GM19395 (cell line): ENCODE measurements at regions not wholly inside any gene's neighbourhood (a gene's known extent, or its start where the extent isn't known, plus 50 kb on each side); places are given as distances from the start of the nearest gene placed in this dataset.

Experiments used
- ATAC-seq: cut with Tn5 transposase; IDR thresholded peaks from one replicate; pipeline ENCODE4 v1.9.1; 2021; ENCODE audit warnings: mild to moderate bottlenecking, moderate library complexity; ENCODE audit not compliant: unreplicated experiment

DNA sequence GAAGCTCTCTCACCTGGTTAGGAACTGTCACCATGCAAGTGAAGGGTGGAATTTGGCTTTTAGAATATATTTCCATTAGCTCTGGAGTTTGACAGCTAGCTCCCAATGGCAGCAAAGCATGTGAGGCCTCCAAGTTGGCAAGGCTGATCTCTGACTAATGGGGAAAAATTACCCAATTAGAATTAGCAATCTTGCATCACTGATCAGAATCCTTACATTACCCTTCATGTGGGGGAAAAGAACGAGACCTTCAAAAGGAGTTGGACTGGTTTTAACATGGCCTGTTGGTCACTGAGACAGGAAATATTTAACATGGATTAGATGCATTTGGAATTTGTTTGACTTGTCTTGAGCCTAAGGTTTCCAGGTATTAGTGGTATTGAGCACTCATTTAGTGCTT is 192.3 kb upstream of the GDNF start:
- ATAC-seq: no peak

DNA sequence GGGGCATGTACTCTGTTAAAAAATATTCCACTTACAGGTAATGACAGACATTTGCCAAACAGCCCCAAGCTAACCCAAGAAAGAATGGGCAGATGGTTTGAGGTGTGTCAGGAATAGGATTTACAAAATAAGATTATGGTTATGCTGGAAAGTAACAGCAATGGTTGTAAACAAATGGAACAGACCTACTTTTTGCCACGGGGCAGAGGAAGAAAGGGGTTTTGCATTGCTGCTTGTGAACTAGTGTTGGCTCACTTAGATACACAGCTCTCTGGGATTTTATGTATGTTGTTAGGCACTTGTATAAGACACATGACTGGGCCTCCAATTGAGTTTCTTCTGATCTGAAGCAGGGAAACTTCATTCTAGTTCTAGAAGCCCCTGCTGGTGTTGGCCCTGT is 191.5 kb upstream of the GDNF start:
- no peak for ATAC-seq

GRCh38 chr5:38029397-38030065 is 189.7 kb upstream of the GDNF start:
- no peak for ATAC-seq

GRCh38 chr5:38023799-38024198 is 184.0 kb upstream of the GDNF start:
- no peak for ATAC-seq

- ATAC-seq: no peak
Observed at GRCh38 chr5:38023371-38023770, 183.5 kb upstream of the GDNF start.

DNA sequence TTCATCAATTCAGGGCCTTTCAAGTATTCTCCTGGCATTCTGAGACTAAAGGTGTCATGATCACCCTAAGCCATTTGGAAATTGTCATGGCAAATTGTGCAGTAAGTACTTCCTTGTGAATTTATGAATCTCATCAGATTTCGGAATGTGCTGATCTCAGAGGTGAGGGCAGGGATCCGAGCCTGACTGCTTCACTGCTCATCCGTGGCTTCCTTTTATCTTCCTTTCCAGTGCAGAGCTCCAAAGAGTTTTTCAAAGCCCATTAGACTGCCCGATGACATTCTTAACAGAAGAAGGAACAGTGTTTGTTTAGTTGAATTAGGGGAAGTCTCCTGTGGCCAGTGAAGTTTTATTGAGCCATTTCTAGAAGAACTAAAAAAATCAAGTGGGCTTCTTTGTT is 182.8 kb upstream of the GDNF start:
- ATAC-seq: no peak

DNA sequence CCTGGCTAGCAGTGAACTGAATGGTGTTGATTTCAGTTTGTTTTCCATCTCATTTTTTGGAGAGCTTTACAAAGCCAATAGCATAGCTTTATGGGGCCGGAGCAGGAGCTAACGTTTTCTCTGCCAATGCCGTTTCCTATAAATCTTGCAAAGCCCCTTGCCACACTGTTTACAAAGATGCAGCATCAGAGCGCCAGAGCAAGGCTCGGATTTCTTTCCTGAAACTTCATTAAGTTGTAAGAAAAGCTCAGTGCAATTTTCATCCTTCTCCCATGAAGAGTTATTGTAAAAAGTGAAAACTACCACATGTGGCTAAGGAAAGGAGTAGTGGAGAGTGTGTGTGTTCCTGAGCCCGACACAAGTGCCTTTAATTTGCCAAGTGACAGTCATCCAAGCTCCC is 178.2 kb upstream of the GDNF start:
- ATAC-seq: no peak

DNA sequence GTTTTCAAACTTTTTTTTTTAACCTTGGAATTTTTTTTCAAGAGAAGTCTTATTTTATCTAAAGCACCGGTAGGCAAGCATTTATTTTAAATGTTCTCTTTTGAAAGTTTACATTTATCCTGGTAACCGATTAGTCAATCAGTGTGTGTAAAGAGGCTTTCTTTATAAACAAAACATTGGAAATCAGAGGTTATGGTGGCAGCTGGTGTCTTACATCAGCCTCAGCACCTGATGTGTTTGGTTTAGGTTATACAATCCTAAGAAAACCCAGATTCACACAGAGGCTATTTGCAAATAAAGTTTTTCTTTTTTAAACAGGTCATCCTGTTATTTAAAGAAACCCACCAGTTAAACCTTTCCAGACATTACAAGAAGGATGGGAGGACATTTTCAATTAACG is 173.3 kb upstream of the GDNF start:
- no peak for ATAC-seq

GRCh38 chr5:38011668-38012188 is 171.9 kb upstream of the GDNF start:
- ATAC-seq: no peak

GRCh38 chr5:38009749-38010358 is 170.0 kb upstream of the GDNF start:
- no peak for ATAC-seq

DNA sequence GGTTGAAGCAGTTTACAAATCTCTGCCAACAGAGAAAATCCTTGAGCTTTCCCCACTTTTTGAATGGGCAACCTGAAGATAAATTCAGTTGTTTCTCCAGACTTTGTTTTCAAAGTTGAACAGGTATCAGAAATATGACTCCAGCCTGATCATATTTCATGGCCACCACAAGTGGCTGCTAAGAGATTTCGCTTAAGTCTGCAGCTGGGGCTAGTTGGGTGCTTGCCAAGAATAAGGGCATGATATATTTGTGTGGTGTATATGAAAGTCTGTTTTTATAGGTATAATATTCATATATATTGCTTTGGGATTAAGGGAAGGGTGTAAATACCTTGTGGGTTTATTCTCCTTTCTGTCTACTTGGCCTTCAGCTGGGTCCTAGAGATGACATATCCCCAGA is 168.4 kb upstream of the GDNF start:
- ATAC-seq: no peak

DNA sequence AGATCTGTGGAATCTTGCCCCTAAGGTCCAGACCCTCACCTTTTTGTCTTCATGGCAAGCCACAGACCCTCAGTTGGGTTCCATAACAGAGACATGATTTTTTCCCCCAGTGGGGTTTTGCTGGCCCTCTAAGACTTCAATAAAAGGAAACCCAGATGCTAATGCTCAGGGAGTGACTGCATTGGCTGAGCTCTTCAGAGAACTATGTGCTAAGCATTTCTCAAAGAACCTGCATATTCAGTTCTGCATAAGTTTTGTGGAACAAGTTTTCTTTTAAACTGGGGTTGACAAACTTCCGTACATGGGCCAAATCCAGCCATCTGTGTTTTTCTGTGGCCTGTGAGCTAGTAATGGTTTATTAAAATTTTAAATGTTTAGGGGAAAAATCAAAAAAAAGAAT is 159.8 kb upstream of the GDNF start:
- ATAC-seq: no peak

GRCh38 chr5:37996918-37997317 is 157.1 kb upstream of the GDNF start:
- ATAC-seq: no peak

DNA sequence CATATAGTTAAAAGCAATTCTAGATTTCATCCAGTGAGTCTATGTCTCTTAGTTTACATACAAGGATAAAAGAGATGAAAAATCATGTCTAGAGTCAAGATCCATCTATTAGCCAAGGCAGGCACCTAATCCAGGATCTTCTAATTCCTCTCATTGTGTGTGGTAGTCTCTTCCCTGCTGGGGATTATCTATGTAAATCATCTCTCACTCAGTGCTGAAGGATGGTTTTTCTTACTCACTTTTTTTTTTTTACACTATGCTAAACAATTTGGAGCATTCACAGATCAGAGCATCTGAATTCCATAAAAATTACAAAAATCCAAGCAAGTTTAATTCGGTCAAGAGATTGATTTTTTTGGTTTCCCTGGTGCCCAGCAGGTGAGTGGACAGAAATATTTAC is 154.9 kb upstream of the GDNF start:
- ATAC-seq: no peak

DNA sequence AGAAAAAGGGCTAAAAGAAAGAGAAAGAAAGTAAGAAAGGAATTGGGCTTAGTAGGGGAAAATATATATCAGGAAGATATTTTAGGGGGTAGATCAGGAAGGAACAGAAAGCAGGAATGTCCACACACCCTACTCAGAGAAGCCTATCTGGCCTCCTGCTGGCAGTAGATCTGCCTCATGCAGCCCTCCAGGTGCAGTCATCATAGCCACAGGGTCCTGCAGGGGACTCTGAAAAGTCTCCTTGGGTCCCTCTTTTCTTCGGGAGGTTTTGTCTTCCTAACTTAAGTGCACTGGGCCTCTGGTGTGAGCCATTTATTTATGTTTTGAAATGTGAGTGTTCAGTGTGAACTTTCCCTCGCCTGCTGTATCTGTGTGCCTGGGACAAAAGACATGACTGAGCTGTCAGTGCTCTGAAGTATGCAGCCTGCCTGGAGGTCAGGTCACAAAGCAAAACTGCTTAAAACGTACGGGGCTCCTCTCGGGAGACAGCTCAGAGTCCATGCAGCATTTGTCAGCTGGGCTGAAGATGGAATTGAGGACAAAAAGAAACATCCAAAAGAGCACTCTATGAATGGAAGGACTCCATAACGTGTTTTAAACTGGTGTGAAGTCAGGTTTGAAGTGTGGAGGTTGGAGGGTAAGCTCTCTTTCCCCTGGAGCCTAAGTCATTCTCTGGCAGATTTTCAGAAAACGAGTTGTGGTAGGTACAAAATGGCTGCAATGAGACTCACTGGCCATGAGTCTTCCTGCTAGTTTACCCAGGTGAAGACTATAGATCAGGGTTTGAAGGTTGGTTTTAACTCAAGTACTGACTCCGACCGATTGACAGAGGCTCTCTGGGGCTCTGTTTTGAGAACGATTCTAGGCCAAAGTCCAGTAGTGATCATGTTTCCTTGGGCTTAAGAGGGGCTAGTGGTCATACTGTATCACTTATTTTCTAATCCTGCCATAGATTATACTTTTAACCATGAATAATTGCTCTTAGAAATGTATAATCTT is 151.8 kb upstream of the GDNF start:
- no peak for ATAC-seq

- no peak for ATAC-seq
Observed at GRCh38 chr5:37989884-37990283, 150.0 kb upstream of the GDNF start.

DNA sequence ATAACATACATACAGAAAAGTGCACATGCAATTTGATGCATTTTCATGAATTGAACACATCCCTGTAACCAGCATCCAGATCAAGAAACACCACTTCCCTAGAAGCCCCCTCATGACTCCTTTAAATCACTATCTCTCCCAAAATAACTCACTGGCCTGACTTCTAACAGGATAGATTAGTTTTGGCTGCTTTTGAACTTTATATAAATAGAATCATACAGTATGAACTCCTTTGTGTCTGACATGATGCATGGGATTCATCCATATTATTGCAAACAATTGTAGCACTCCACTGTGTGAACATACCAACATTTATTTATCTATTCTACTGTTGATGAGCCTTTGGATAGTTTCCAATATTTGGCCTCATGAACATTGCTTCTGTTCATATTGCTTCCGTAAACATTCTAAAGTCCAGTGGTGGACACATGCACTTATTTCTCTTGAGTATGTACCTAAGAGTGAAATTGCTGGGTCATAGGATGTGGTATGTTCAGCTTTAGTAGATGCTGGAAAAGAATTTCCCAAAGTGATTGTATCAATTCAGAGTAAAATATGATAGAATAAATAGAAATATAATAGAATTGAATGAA is 148.7 kb upstream of the GDNF start:
- ATAC-seq: no peak

DNA sequence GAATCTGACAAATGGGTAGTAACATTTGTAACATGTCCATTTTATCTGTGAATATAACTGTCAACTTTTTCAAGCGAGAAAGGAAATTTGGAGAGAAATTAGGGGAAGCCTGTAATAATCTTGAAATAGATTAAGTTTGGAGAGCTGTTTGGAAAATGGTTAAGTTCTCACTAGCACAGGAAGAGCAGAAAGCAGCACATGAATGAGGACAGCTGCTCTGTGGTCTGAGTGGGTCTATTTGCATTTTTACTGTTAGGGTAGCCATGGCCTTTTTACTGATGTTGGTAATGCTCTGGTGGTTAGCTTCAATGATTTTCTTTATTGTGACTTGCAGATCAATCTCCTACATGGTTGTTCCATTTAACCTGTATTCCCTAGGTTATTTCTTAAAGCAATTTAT is 144.5 kb upstream of the GDNF start:
- no peak for ATAC-seq

- ATAC-seq: no peak
Observed at GRCh38 chr5:37983463-37983862, 143.6 kb upstream of the GDNF start.

GRCh38 chr5:37979559-37979958 is 139.7 kb upstream of the GDNF start:
- no peak for ATAC-seq

DNA sequence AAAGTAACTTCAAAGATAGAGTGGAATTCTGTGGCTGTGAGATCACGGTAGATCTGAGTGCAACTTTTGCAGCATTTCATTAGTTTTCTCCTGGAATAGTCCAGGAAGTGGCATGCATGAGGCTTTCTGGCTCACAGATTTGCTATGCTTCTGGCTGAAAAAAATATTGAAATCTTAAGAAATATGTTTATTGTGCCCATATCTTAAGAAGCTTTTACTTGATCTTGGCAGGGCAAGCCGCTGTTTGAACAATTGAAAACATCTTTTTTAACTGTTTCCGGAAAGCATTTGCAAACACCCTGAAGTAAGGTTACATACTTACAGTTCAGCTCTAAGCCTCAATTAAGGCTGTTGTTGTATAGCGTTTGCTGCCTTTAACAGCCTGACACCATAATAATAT is 135.7 kb upstream of the GDNF start:
- ATAC-seq: no peak
